ENCODE measurements at regions not wholly inside any gene's neighbourhood (a gene's known extent, or its start where the extent isn't known, plus 50 kb on each side); places are given as distances from the start of the nearest gene placed in this dataset.

DNA sequence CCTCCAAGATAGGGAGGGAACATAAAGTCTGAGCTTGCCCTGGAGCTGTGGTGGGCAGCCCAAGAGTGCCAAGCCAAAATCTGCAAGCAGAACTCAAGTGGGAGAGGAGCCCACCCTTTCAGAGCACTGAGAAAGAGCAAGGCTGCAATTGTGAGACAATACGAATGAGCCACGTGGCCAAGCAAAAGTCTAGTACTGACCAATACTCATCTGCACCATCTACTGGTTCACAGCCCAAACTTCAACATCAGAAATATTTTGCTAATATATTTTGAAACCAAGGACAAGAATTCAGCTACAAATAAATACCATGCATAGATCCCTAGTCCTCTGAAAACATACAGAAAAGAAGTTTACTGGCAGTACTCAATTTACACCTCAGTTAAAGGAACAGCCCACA is 696.2 kb upstream of the COX7C start:
- DNase-seq (ENCODE audit: low read depth), result no peak
- H3K4me3 ChIP-seq (ENCODE audit: low read length), result no peak overlapping the region
- TF ChIP-seq, protein P1, sequence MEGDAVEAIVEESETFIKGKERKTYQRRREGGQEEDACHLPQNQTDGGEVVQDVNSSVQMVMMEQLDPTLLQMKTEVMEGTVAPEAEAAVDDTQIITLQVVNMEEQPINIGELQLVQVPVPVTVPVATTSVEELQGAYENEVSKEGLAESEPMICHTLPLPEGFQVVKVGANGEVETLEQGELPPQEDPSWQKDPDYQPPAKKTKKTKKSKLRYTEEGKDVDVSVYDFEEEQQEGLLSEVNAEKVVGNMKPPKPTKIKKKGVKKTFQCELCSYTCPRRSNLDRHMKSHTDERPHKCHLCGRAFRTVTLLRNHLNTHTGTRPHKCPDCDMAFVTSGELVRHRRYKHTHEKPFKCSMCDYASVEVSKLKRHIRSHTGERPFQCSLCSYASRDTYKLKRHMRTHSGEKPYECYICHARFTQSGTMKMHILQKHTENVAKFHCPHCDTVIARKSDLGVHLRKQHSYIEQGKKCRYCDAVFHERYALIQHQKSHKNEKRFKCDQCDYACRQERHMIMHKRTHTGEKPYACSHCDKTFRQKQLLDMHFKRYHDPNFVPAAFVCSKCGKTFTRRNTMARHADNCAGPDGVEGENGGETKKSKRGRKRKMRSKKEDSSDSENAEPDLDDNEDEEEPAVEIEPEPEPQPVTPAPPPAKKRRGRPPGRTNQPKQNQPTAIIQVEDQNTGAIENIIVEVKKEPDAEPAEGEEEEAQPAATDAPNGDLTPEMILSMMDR (conservative IDR thresholded peaks at IDR 0.05; ENCODE audit: low read depth, low read length), result peak; percentile 27

DNA sequence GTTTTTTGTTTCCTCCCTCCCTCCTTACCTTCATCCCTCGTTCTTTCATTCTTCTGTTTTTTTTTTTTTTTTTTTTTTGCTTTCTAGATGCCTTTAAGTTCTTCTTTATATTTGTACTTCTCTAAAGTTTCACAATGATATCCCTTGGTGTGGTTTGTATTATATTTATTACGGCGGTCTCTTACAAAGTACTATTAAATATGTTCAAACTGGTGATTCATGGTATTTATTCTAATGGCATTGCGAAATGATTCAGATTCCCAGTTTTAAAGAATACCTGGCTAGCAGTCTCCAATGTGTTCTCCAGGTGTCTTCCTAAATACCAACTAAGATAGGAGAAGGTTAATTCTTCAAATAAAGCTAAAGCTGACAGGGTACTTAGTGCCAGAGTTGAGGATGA is 690.1 kb upstream of the COX7C start:
- no peak overlapping the region for H3K4me3 ChIP-seq (ENCODE audit: low read length)
- TF ChIP-seq, protein P1 (conservative IDR thresholded peaks at IDR 0.05; ENCODE audit: low read depth, low read length), result no peak
- DNase-seq (ENCODE audit: low read depth), result no peak

DNA sequence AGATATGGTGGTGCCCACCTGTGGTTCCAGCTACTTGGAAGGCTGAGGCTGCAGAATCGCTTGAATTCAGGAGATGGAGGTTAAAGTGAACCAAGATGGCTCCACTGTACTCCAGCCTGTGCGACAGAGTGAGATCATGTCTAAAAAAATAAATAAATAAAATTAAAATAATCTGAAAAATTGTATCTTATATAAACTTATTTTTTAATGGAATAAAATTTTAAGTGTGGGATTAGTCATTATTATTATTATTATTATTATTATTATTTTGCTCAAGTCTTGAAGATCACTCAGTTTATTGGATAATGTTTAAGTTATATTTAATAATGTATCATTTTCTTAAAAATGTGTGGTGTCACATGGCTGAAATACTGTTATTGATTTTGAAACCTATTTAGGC is 688.0 kb upstream of the COX7C start:
- TF ChIP-seq, protein P1 (conservative IDR thresholded peaks at IDR 0.05; ENCODE audit: low read depth, low read length), result no peak
- no peak for DNase-seq (ENCODE audit: low read depth)
- H3K4me3 ChIP-seq (ENCODE audit: low read length), result no peak overlapping the region

DNA sequence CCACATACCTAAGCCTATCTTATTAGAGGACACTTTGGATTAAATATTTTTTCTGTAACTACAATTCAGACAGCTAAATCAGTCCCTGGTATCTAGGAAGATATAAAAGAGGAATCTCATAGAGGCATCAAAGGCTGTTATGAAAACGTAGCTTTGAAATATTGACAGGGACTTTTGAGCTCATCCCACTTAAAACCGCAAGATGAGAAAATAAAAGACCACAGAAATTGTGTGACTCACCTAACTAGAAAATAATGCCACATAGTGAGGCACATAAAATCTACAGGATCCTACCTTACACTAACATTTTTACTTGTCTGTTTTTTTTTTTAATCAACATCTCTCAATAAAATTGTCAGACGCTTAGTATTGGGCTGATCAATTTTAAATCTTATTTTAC is 686.5 kb upstream of the COX7C start:
- no peak for DNase-seq (ENCODE audit: low read depth)
- TF ChIP-seq, protein P1 (conservative IDR thresholded peaks at IDR 0.05; ENCODE audit: low read depth, low read length), result no peak
- no peak overlapping the region for H3K4me3 ChIP-seq (ENCODE audit: low read length)

DNA sequence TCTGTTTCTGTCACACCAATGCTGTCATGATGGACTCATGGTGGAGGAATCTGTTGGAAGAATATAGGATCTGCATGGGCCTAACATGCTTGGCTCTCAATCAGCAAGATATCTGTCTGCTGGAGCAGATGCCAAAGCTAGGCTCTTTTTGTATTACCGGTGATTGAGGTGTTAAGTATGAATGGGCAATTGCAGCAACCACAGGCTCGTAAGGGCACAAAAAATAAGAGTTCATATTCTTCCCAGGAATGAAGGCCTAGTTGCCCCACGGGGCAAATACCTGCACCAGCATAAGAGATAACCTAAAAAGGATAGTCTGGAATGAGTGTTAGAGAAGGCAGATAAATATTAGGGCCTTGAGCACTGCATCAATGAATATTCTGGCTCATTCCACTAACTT is 679.5 kb upstream of the COX7C start:
- TF ChIP-seq, protein P1 (conservative IDR thresholded peaks at IDR 0.05; ENCODE audit: low read depth, low read length), result no peak
- H3K4me3 ChIP-seq (ENCODE audit: low read length), result no peak overlapping the region
- no peak for DNase-seq (ENCODE audit: low read depth)

DNA sequence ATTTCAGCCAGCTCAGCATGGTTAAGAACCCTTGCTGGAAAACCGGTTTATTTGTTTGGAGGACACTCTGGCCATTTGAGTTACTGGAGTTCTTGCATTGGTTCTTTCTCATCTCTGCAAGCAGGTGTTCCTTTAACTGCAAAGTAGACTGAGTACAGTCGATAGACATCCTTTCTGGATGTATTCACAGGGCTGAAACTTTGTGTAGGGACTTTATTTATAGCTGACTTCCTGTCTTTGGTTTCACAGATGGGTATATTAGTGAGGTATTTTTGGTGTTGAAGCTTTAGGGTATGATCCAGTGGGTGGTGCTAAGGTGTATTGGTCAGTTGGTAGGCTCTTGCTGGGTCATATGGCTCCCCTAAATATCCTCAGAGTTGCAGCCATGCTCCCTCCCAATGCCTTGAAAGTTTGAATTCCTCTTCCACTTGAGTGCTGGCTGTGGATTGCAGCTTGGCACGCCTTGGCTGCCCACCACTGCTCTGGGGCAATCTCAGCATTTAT is 666.0 kb upstream of the COX7C start:
- TF ChIP-seq, protein P1 (conservative IDR thresholded peaks at IDR 0.05; ENCODE audit: low read depth, low read length), result no peak
- no peak for DNase-seq (ENCODE audit: low read depth)
- H3K4me3 ChIP-seq (ENCODE audit: low read length), result no peak overlapping the region

DNA sequence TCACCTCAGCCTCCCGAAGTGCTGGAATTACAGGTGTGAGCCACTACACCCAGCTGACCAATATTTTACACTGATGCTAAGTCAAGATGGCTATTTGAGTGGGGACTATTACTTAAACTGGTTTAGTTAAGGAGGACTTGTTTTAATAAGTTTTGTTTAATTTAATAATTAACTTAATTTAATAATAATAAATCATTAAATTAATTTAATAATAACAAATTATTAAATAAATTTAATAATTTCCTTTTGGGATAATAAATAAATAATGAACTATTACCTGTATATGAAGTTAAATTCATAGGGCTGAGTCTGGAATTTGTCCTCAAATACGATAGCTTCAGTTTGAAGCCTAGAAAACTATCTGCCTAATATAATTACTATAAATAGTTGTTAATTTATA is 665.1 kb upstream of the COX7C start:
- no peak overlapping the region for H3K4me3 ChIP-seq (ENCODE audit: low read length)
- DNase-seq (ENCODE audit: low read depth), result no peak
- TF ChIP-seq, protein P1 (conservative IDR thresholded peaks at IDR 0.05; ENCODE audit: low read depth, low read length), result no peak

All from retinal pigment epithelial cell (primary cell).